ENCODE measurements at regions not wholly inside any gene's neighbourhood (a gene's known extent, or its start where the extent isn't known, plus 50 kb on each side); places are given as distances from the start of the nearest gene placed in this dataset.

GRCh38 chr21:31503467-31503866 is 156.0 kb upstream of the SOD1 start (continued):
- TF ChIP-seq CHD2 (IDR thresholded peaks at IDR 0.05; ENCODE audit: borderline replicate concordance, low read depth, low read length) (no peak), CBX3 (IDR thresholded peaks at IDR 0.05; ENCODE audit: borderline replicate concordance, low read depth) (no peak)

GRCh38 chr21:31502537-31503143 is 156.9 kb upstream of the SOD1 start:
- Histone ChIP-seq H3K4me2 (ENCODE audit: control insufficient read depth, insufficient read depth) (no peak overlapping the region), H3K27me3 (replicated peaks in 1 of 2; ENCODE audit: control insufficient read depth in 2 of 2, insufficient read depth in 2 of 2, low read length in 1 of 2) (no peaks in the 10 kb centered on the region), H4K20me1 (ENCODE audit: control insufficient read depth, insufficient read depth) (no peaks in the 10 kb centered on the region), H3K4me1 (ENCODE audit: control insufficient read depth, insufficient read depth, low read length) (peaks cover 9% of the 10 kb centered on the region), H3K9me3 (replicated peaks; ENCODE audit: control insufficient read depth, insufficient read depth, low read length) (no peaks in the 10 kb centered on the region), H3K27ac (ENCODE audit: control insufficient read depth, insufficient read depth) (no peak overlapping the region), H3K4me3 (no peak overlapping the region), H3K36me3 (ENCODE audit: control insufficient read depth in 2 of 2, insufficient read depth in 2 of 2, low read length in 1 of 2) (no peaks in the 10 kb centered on the region), H2AFZ (ENCODE audit: control insufficient read depth, low read depth, low read length) (no peak overlapping the region), H3K79me2 (ENCODE audit: control insufficient read depth, insufficient read depth, low read length) (no peaks in the 10 kb centered on the region), H3K9ac (ENCODE audit: control insufficient read depth, insufficient read depth, low read length) (no peak overlapping the region)
- ChIA-PET CTCF (interaction anchor here (1.3 kb wide), 1 partner anchor 78 kb away, joined by 4 read pairs; no protein-coding TSS in a partner anchor), POLR2A (interaction anchor here (0.6 kb wide), 1 partner anchor 105 kb away, joined by 4 read pairs; no protein-coding TSS in a partner anchor), RAD21 (ENCODE audit: unreplicated experiment) (interaction anchor here (1.0 kb wide), 1 partner anchor 78 kb away, joined by 5 read pairs; no protein-coding TSS in a partner anchor), SMC1A (ENCODE audit: uncharacterized antibody, unreplicated experiment) (no interaction called here)
- FAIRE-seq (no peak), DNase-seq (ENCODE audit: low read depth, low spot score) (no peak), ATAC-seq (no peak)
- in situ Hi-C loops (cut with MboI) = no loop called here
- intact Hi-C loops (cut with micrococcal nuclease; ENCODE audit: unreplicated experiment) = no loop called here
- no TSS peak for BruUV-seq (replicated peaks)
- 52% methylated on average over 10 of the region's 10 CpGs for WGBS (ENCODE audit: insufficient coverage, insufficient replicate concordance, low lambda C conversion rate, missing lambda C conversion rate)
- TF ChIP-seq SMARCA5 (IDR thresholded peaks at IDR 0.05) (no peak), NR2C1 (IDR thresholded peaks at IDR 0.05) (no peak), PBX3 (IDR thresholded peaks at IDR 0.05; ENCODE audit: insufficient replicate concordance, low read depth, low read length) (no peak), IKZF2 (IDR thresholded peaks at IDR 0.05) (no peak), KLF5 (IDR thresholded peaks at IDR 0.05; ENCODE audit: partially characterized antibody) (no peak), POLR2A (IDR thresholded peaks at IDR 0.05; ENCODE audit: low read depth, low read length) (no peak), BCLAF1 (IDR thresholded peaks at IDR 0.05) (no peak), PML (IDR thresholded peaks at IDR 0.05; ENCODE audit: low read length) (no peak), IRF3 (IDR thresholded peaks at IDR 0.05) (no peak), NFYB (IDR thresholded peaks at IDR 0.05; ENCODE audit: insufficient read depth, low read depth, low read length) (no peak), HSF1 (IDR thresholded peaks at IDR 0.05; ENCODE audit: low read depth, low read length) (no peak), ELK1 (IDR thresholded peaks at IDR 0.05; ENCODE audit: low read depth, low read length) (no peak), RCOR1 (conservative IDR thresholded peaks at IDR 0.05; ENCODE audit: low read depth, low read length) (no peak), EED (IDR thresholded peaks at IDR 0.05; ENCODE audit: low read depth) (no peak)
